Stimulated activated CD4-positive, alpha-beta T cell treated with anti-CD3 and anti-CD28 coated beads, Interleukin-2, amount 100 ng/mL, for 48 hours (primary cell): ENCODE measurements at regions not wholly inside any gene's neighbourhood (a gene's known extent, or its start where the extent isn't known, plus 50 kb on each side); places are given as distances from the start of the nearest gene placed in this dataset.
"Not testable (repeated sequence)": the region's sequence is repeated elsewhere in the genome, so short reads cannot be mapped to it uniquely, and the experiment has no call there.

Experiments
- DNase-seq, 2 donors: peaks; one replicate each; pipeline ENCODE4 v3.0.0-alpha.2; 2020

DNA sequence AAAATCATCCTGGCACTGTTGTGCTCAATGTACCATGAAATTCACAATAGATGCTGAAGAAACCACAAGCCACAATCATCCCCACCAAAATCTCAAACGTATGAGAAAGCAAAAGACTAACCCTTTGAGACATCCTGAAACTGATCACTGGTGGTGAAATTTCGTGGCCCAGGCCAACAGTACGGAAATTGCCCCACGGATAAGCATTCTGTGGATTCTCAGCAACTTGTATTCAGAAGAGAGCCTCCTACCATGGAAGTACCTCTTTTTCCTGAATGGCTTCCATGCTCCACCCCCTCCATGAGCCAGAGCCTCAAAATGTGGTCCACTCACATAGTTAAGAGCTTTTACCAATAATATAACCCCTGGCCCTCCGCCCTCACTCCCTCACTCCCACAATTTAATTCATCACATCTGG, 163.9 kb upstream of the AUTS2 start:
- DNase-seq = no peak

DNA sequence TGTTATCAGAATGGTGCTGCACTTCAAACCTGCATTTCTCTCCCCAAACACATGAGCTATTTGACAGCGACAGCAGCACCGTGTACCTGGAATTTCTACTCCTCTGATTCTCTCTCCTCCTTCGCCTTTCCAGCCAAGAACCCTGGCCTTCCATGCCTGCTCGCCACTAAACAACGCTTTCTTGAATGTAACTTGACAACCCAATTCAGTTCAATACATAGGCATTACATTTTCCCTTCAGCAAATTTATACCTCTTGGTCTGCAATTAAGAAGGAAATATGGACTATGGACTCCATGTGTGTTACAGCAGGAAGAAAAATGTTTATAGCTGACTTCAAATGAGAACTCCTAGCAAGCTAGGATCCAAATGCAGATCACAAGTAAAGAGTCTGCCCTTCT, 162.6 kb upstream of the AUTS2 start:
- DNase-seq = no peak

DNA sequence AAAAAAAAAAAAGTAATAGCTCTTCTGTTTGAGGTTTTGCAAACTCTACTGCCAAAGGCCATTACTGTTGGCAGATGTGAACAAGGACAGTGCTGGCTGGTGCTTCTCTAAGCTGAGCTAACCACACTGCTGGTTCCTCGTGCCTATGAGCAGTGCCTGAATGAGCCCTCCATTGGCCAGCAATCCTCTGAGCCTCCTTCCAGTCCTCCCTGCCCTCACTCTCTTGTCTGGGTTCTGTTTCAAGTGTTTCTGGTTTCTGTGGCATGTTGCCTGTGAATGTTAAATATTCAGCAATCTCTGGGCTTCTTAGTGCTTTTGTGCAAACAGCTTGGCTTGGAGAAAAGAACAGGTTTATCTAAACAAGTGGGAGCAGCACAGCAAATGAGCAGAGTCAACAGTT, 161.3 kb upstream of the AUTS2 start:
- DNase-seq = no peak

DNA sequence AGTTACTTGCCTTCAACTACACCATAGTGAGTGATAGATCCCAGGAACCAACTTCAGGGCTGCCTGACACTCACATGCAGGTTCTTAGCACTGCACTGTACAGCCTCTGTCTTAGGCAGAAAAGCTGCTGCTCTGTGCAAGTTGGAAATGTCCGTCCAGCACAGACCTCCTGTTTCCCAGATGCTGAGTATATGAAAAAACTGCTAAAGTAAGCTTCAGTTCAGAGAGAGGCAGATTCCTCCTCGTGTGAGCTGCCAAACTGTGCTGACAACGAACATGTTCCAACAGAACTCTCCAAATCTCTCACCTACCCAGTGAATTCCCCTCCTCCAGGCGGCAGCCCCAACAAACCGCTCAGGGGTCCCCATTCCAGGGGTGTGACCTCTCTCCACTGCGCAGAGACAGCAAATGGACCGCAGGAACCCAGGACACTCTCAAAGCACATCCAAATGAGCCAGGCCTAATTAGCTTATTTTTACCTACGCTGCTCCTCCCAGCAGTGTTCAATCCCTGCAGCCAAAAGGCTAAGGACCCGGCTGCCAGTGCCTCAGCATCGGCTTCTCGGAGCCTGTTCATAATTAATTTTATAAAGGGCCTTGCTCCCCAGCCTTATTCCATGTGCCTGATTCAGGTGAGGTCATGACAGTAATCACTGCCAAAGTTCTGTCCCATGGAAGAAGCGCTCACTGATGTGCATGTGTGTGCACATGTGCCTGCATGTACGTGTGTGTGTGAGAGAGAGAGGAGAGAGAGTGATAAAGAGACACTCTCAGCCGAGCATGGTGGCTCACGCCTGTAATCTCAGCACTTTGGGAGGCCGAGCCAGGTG, 159.5 kb upstream of the AUTS2 start:
- no peak for DNase-seq

DNA sequence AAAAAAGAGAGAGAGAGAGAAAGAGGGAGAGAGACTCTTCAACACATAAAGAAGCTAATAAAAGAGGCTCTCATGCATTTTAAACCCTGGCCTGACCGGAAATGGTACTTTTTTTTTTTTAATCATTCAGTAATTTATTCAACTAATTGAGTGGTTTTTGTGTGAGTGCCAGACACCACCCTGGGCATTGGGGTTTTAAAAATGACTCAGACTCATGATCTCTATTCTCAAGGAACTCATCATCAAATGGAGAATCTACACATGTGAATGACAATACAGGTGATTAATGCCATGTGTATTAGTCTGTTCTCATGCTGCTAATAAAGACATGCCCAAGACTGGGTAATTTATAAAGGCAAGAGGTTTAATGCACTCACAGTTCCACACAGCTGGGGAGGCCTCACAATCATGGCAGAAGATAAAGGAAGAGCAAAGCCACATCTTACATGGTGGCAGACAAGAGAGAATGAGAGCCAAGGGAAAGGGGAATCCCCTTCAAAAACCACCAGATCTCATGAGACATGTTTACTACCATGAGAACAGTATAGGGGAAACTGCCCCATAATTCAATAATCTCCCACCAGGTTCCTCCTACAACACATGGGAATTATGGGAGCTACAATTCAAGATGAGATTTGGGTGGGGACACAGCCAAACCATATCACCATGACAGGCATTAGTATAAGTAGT, 158.5 kb upstream of the AUTS2 start:
- DNase-seq = no peak

DNA sequence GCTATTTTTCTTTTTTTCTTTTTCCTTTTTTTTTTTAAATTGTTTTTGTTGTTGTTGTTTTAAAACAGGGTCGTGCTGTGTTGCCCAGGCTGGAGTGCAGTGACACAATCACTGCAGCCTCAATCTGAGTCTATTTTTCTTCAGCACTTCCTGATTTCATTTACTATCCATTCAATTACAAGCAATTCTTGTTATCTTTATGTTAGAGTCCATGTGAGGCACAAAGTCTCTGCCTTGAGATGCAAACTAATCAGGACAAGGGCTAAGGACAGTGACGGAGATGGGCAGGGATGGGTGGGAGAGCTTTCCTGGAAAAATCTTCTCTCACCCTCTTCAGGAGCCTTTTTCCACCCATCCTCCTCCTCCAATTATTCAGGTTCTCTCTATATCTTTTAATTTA, 157.3 kb upstream of the AUTS2 start:
- no peak for DNase-seq

DNA sequence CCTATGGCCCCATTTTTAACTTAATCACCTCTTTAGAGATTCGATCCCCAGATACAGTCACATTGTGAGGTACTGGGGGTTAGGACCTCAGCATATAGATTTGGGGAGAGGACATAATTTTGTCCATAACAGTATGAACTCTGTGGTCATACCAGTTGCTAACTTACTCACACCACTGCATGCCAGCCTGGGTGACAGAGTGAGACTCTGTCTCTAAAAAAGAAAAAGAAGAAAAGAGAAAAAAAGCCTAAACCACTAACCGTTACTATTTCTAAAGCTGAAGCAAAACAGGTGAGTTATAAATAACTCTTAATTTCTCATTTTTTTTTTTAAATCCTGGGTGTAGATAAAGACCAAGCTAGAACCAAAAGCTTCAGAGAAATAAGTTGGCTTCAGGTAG, 155.1 kb upstream of the AUTS2 start:
- DNase-seq = no peak

DNA sequence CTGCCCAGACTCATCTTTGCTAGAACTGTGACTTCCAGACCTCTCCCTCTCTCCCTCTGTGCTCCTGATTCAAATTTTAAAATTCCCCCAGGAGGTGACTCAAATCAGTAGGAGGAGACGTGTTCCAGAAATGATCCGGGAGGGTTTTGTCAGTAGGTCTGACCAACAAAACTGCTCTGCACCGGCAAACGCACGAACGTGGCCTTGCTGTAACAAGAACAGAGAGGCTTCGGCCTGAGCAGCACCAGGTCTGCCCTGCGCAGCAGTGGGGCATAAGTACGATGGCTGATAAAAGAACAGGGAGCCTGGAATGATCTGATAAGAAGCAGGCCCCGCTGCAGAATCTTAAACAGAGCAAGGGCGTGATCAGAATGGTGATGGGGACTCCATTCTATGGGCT, 152.7 kb upstream of the AUTS2 start:
- DNase-seq = no peak

DNA sequence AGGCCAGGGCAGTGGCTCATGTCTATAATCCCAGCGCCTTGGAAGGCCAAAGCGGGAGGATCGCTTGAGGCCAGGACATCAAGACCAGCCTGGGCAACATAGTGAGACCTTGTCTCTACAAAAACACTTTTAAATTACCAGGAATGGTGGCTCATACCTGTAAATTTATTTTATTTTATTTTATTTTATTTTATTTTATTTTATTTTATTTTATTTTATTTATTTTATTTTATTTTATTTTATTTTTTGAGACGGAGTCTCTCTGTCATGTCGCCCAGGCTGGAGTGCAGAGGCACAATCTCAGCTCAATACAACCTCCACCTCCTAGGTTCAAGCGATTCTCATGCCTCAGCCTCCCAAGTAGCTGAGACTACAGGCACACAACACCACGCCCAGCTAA, 152.1 kb upstream of the AUTS2 start:
- not testable (repeated sequence) for DNase-seq

DNA sequence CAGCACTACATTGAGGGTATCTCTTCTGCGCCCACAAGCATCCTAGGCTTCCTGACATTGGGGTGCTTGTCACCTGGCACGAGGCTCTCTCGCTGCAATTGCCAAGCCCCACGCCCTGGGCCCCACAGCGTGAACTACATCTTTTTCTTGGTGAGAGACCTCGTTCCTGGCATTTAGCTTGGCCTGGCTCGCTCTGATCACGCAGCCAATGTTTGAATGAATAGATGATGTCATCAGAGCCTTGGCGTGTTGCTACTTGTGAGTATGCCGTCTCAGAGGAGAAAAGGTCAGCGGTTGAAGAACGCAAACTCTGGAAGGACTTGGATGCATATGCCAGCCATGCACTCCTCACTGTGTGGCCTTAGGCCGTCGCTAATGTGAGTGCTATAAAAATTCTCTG, 150.2 kb upstream of the AUTS2 start:
- DNase-seq = no peak

DNA sequence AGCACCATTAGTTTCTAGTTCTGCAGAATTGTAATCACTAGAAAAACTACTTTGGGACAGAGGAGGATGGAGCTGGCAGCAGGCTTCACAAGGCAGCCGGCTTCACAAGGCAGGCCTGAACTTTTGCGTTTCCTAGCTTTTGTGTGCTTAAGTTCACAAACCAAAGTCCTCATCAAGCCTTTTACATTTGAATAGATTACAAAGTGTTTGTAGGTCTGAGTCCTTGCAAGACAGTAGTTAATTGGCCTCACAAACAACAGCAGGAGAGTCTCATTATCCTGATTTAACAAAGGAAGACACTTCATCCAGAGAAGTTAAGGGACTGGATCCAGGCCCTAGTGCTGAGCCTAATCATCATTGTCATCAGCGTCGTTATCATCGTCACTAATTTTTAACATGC, 147.8 kb upstream of the AUTS2 start:
- DNase-seq = no peak

DNA sequence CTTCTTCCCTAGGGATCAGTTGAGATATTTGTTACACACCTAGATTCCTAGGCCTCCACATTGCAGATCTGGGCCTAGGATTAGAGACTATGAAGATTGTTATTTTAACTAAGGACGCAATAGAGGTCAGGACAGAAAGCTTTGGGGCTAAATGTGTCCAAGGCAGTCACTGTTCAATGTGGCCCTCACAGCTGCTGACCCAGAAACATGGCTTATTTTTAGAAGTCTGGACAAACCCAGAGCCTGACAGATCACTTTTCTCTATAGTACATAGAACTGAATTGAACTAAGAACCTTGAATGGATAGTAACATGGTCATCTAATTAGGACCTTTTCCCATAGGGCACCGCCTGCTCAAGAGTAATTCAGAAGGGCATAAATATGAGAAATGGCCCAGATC, 146.6 kb upstream of the AUTS2 start:
- DNase-seq = no peak

DNA sequence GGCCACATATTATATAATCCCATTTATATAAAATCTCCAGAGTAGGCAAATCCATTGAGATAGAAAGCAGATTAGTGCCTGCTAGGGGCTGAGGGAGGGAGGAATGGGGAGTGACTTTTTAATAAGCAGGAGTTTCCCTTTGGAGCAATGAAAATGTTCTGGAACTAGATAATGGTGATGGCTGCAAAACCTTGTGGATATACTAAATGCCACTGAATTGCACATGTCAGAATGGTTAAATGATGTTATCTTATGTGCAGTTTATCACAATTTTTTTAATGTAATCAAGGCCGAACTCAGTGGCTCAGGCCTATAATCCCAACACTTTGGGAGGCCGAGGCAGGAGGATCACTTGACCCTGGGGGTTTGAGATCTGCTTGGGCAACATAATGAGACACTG, 145.5 kb upstream of the AUTS2 start:
- DNase-seq = no peak

DNA sequence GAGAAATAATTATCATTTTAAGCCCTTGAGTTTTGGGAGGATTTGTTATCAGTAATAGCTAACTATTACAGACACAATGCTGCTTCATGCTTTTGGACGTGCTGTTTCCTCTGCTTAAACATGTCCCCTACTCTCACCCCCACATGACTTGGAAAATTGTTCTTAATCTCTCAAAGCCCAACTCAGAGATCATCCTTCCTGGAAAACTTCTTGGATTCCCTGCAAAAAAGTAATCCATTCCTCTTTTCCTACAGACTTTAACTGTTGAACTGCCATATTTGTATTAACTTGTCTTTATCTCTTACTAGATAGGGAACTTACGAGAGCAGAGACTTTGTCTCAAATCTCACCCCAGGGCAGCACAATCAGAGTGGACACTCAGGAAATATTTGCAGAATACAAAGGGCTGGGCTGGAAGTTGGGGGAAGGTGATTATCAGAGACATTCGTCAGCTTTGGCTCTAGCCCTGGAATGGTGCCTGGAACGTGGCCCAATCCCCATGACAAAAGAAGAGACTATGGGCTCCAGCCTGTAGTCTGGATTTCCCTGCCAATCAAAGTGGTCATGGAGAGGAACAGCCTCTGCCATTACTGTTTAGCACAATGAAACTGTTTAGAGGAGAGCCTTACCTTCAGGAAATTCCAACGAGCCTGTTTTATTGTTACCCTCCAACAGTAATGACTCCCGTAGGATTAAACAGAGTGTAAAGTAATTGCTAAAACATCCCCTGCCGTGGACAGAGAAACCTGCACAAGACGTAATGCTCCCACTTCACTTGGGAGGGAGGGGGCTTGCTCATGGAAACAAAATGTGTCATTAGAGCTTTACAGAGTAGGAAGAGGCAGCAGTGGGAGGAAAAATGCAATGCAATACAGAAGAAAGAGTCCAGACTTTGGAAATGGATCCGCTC, 140.4 kb upstream of the AUTS2 start:
- DNase-seq = no peak

DNA sequence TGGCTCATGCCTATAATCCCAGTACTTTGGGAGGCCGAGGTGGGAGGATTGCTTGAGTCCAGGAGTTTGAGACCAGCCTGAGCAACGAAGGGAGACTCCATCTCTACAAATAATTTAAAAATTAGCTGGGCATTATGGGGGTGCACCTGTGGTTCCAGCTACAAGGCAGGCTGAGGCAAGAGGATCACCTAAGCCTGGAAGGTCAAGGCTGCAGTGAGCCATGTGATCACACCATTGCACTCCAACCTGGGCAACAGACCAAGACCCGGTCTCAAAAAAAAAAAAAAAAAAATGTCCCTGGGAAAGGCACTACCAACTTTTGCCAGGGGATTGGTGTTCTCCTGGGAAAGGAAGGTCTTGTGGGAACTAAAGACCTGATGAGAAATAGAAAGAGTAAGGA, 134.2 kb upstream of the AUTS2 start:
- no peak for DNase-seq

DNA sequence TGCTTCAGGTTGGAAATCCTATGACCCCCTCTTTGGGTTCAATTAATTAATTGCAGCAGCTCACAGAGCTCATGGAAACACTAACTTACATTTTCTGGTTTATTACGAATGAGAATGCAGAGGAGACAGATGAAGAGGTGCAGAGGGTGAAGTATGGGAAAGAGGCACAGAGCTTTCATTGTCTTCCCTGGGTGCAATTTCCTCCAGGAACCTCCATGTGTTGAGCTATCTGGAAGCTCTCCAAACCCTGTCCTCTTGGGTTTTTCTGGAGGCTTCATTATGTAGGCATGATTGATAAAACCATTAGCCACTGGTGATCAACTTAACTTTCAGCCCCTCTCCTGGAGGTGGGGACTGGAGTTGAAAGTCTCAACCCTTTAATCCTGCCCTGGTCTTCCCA, 133.0 kb upstream of the AUTS2 start:
- DNase-seq = no peak

DNA sequence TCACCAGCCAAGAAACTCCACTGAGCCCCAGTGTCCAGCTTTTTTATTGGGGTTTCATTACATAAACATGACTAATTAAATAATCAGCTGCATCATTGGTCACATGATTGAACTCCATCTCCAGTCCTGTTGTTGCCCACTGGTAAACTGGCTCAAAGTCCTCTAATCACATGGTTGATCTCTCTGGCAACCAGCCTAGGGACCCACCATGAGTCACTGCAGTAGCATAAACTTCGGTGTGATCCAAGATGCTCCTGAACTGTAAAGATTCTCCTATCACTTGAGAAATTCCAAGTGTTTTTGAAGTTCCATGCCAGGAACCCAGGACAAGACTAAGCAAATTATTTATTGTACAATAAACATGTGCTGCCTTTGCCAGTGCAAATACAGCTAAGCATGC, 130.4 kb upstream of the AUTS2 start:
- no peak for DNase-seq

DNA sequence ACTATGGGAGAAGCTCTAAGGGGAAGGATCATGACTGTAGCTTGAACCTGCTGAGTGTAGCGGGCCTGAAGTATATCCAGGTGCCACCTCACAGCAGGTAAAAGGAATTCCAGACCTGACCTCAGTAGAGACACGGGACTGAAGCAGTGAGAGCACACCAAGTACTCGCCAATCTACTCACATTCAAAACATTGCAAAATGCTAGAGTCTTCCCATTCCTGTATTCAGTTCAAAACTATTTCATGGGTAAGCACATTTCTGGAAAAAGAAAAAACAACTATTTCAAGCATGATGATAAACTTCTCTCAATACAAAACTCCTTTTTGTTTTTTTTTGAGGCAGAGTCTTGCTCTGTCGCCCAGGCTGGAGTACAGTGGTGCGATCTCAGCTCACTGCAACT, 121.9 kb upstream of the AUTS2 start:
- no peak for DNase-seq

DNA sequence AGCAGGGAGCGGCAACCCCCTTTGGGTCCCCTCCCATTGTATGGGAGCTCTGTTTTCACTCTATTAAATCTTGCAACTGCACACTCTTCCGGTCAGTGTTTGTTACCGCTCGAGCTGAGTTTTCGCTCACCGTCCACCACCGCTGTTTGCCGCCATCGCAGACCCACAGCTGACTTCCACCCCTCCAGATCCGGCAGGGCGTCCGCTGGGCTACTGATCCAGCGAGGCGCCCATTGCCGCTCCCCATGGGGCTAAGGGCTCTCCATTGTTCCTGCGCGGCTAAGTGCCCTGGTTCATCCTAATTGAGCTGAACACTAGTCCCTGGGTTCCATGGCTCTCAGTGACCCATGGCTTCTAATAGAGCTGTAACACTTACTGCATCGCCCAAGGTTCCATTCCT, 115.6 kb upstream of the AUTS2 start:
- no peak for DNase-seq

DNA sequence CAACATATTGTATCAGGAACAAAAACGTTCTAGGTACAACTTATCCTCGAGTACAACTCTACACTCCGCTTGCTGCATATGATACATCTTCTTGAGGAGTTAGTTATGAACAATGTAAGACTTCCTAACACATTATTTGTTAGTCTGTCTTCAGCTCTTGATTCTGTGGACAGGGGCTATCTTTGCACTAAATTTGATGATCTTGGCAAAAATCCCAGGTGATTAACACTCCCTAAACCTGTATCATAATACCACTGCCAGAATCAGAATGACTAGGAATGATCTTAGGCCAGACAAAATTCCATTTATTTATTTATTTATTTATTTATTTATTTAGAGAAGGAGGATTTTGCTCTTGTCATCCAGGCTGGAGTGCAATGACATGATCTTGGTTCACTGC, 108.7 kb upstream of the AUTS2 start:
- no peak for DNase-seq

DNA sequence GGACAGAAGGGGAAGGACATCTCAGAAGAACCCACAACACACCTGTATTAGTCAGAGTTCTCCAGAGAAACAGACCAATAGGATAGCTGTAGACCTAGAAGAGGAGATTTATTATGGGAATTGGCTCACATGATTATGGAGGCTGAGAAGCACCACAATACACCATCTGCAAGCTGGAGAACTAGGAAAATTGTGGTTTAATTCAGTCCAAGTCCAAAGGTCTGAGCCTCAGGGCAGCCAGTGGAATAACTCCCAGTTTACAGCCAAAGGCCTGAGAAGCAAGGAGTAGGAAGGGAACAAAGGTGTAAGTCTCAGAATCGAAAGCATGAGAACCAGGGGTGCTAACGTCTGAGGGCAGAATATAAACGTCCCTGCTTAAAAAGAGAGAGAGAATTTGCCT, 99.6 kb upstream of the AUTS2 start:
- no peak for DNase-seq

DNA sequence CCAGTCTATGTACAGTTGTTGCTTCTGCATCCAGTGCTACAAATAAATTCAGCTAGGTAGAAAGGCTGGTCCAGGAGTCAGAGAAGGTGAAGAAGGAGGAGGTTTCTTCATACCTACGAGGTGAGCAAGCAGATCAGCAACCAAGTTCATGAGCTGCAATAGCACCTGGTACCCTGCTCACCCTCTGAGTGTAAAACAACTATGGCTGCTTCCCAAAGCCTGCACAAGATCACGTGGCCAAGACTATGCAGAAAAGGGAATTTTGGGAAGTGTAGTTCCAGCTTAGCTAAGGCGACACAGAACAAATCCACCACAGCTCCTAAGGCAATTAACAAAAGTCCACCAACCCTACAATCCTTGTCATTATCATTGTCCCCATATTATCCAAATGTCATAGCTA, 95.9 kb upstream of the AUTS2 start:
- DNase-seq = no peak

DNA sequence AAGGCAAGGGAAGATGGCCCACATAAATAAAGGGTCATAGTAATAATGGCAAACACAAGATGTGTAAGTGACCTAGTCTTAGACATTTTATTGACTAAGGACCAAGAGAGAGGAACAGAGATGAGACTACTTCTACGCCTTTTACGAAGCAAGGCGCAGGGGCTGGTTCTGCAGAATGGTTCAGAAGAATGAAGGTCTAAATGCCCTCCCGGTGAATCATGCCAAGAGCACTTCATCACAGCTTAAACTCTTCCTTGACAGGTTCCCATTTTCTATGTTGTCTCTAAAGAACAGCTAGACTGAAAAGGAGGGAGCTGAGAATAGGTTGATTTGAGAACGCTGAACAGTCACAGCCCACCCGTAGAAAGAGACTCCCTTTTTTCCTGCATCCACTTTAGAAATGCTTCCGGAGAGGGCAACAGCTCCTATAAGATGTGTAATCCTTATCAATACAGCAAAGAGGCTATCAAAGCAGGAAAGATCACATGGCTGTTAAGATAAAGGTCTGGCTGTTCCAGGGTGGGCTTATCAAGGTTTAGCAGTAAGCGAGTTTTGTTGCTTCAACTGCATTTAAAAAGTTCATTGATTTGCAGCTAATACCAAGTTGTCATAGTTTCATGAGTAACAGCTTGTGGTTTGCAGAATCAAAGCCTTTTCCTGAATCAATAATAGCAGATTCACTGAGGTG, 93.4 kb upstream of the AUTS2 start:
- no peak for DNase-seq
